HepG2 (cell line): ENCODE measurements at regions not wholly inside any gene's neighbourhood (a gene's known extent, or its start where the extent isn't known, plus 50 kb on each side); places are given as distances from the start of the nearest gene placed in this dataset.

Experiments used
- ATAC-seq: fragments of 200-7000 bp; cut with Tn5 transposase; 3 replicates; pipeline ENCODE4 v1.9.1; 2020; ENCODE audit warnings: mild to moderate bottlenecking, moderate library complexity
- BruUV-seq: library from RNA; stranded (reverse); fragments of 400-500 nt; replicated peaks from 2 replicates; lab custom pipeline; 2021; lab: Mats Ljungman, UMichigan
- CTCF ChIA-PET: fragments of 300-600 bp; formaldehyde crosslinking; extraction: SDS; loops from one replicate; lab custom pipeline; 2021; ENCODE audit warnings: low total read pairs, inconsistent platforms, low intra/inter-chr PET ratio; lab: Yijun Ruan, JAX
- POLR2A ChIA-PET: fragments of 350-600 bp; sonication (Branson Sonifier 250); formaldehyde crosslinking; loops from one replicate; lab custom pipeline; 2020; ENCODE audit warnings: antibody characterized with exemption, inconsistent platforms; lab: Yijun Ruan, JAX
- DNase-seq: peaks from one replicate; pipeline ENCODE4 v3.0.0-alpha.2; 2015; ENCODE audit warnings: low spot score
- FAIRE-seq: peaks from 3 replicates; lab custom pipeline; 2011; peaks lifted over from hg19 to GRCh38; lab: Jason Lieb, UNC
- H2AFZ ChIP-seq: one replicate; pipeline ENCODE4 v1.6.1; 2011; ENCODE audit warnings: low read length, inconsistent platforms
- H3K27ac ChIP-seq: fragments of 300-600 bp; 3 replicates; pipeline ENCODE4 v1.8.0; 2011; ENCODE audit warnings: mixed run types, mild to moderate bottlenecking, mixed read lengths, low read length, inconsistent platforms; ENCODE audit not compliant: insufficient read depth; ENCODE audit errors: extremely low read length
- H3K27me3 ChIP-seq, 2 experiments: fragments of 200-600 bp in 1 of 2; 2 replicates in 1 of 2; 3 replicates in 1 of 2; pipeline versions ENCODE4 v1.6.0 to v1.8.0; 2011; ENCODE audit warnings: low read length in 2 of 2, mild to moderate bottlenecking in 2 of 2, moderate library complexity in 2 of 2, inconsistent platforms in 1 of 2; ENCODE audit not compliant: insufficient read depth in 2 of 2, control insufficient read depth in 1 of 2
- H3K36me3 ChIP-seq, 2 experiments: fragments of 200-600 bp in 1 of 2; replicated peaks in 1 of 2; 2 replicates in 1 of 2; 3 replicates in 1 of 2; pipeline versions ENCODE4 v1.5.1 to v1.8.0; 2011; ENCODE audit warnings: low read length in 2 of 2, inconsistent platforms in 1 of 2; ENCODE audit not compliant: insufficient read depth in 2 of 2, control insufficient read depth in 1 of 2
- H3K4me1 ChIP-seq: 2 replicates; pipeline ENCODE4 v1.5.1; 2012; ENCODE audit warnings: low read length, inconsistent platforms; ENCODE audit not compliant: insufficient read depth
- H3K4me2 ChIP-seq: 2 replicates; pipeline ENCODE4 v1.6.0; 2011; ENCODE audit warnings: low read depth, low read length, inconsistent platforms
- H3K4me3 ChIP-seq, 3 experiments: fragments of 200-600 bp in 1 of 3; sonication (generic), shearing (Covaris generic) in 1 of 3; replicated peaks in 1 of 3; 2 replicates each; pipeline ENCODE4 v1.5.1; 2011 to 2016; ENCODE audit warnings: low read length in 3 of 3, inconsistent platforms in 2 of 3, low read depth in 2 of 3, mild to moderate bottlenecking in 2 of 3, control low read depth in 1 of 3, mixed read lengths in 1 of 3; ENCODE audit not compliant: insufficient read depth in 1 of 3
- H3K79me2 ChIP-seq: one replicate; pipeline ENCODE4 v1.6.1; 2011; ENCODE audit warnings: low read length, inconsistent platforms; ENCODE audit not compliant: insufficient read depth
- H3K9ac ChIP-seq: 2 replicates; pipeline ENCODE4 v1.6.0; 2011; ENCODE audit warnings: mild to moderate bottlenecking, low read depth, low read length, inconsistent platforms; ENCODE audit not compliant: insufficient read depth
- H3K9me3 ChIP-seq: 2 replicates; pipeline ENCODE4 v1.5.1; 2012; ENCODE audit warnings: mild to moderate bottlenecking, low read length
- H4K20me1 ChIP-seq: 2 replicates; pipeline ENCODE4 v1.6.0; 2011; ENCODE audit warnings: inconsistent platforms, mild to moderate bottlenecking, low read length, moderate library complexity; ENCODE audit not compliant: insufficient read depth
- ATF7 ChIP-seq, 2 experiments: fragments of 450-650 bp in 1 of 2; sonication (generic) in 1 of 2; formaldehyde crosslinking in 1 of 2; IDR thresholded peaks; 2 replicates each; pipeline versions ENCODE4 v1.4.0 to v1.6.1; 2016 to 2020; ENCODE audit warnings: antibody characterized with exemption in 1 of 2, mild to moderate bottlenecking in 1 of 2, missing genetic modification reagents in 1 of 2
- CEBPZ ChIP-seq: IDR thresholded peaks from 2 replicates; pipeline ENCODE4 v1.6.1; 2012; ENCODE audit warnings: low read length, improper control_type of control experiment
- CREB1 ChIP-seq, 2 experiments: fragments of 450-650 bp in 1 of 2; IDR thresholded peaks; 2 replicates each; pipeline ENCODE4 v1.6.1; 2016 to 2017; ENCODE audit warnings: control low read depth in 1 of 2, mild to moderate bottlenecking in 1 of 2, missing compliant biosample characterization in 1 of 2, missing genetic modification characterization in 1 of 2
- DZIP1 ChIP-seq: sonication (generic); formaldehyde crosslinking; IDR thresholded peaks from 2 replicates; pipeline ENCODE4 v1.5.0; 2020; ENCODE audit warnings: mild to moderate bottlenecking, missing genetic modification reagents
- ELF4 ChIP-seq: sonication (generic); formaldehyde crosslinking; IDR thresholded peaks from 2 replicates; pipeline ENCODE4 v1.5.0; 2020; ENCODE audit warnings: missing genetic modification reagents, mild to moderate bottlenecking, moderate library complexity, borderline replicate concordance
- GPN1 ChIP-seq: sonication (generic); formaldehyde crosslinking; IDR thresholded peaks from 2 replicates; pipeline ENCODE4 v1.5.1; 2020; ENCODE audit warnings: missing genetic modification reagents, borderline replicate concordance
- KDM6A ChIP-seq: IDR thresholded peaks from 2 replicates; pipeline ENCODE4 v1.6.1; 2016; ENCODE audit warnings: low read depth
- SOX5 ChIP-seq: IDR thresholded peaks from 2 replicates; pipeline ENCODE4 v1.6.1; 2016; ENCODE audit warnings: borderline replicate concordance
- XRCC5 ChIP-seq: fragments of 200-400 bp; formaldehyde crosslinking; optimal IDR thresholded peaks from 2 replicates; pipeline ENCODE3; 2017; ENCODE audit warnings: mild to moderate bottlenecking, low read length
- ZBTB39 ChIP-seq: sonication (generic); formaldehyde crosslinking; IDR thresholded peaks from 2 replicates; pipeline ENCODE4 v1.5.0; 2020; ENCODE audit warnings: missing genetic modification reagents
- ZKSCAN1 ChIP-seq: fragments of 150-350 bp; IDR thresholded peaks from 2 replicates; pipeline ENCODE4 v1.6.1; 2014; ENCODE audit warnings: low read length
- ZNF205 ChIP-seq: IDR thresholded peaks from 2 replicates; pipeline ENCODE4 v1.6.1; 2018; ENCODE audit warnings: missing biosample characterization, missing genetic modification reagents
- ZNF275 ChIP-seq: sonication (generic); formaldehyde crosslinking; IDR thresholded peaks from 2 replicates; pipeline ENCODE4 v1.8.0; 2022; ENCODE audit warnings: missing genetic modification reagents, mild to moderate bottlenecking, inconsistent platforms, borderline replicate concordance
- ZNF496 ChIP-seq: sonication (generic); formaldehyde crosslinking; IDR thresholded peaks from 2 replicates; pipeline ENCODE4 v1.8.1; 2023; ENCODE audit warnings: mild to moderate bottlenecking, moderate library complexity, missing genetic modification reagents; ENCODE audit not compliant: insufficient replicate concordance
- ZNF850 ChIP-seq: sonication (generic); formaldehyde crosslinking; conservative IDR thresholded peaks from 2 replicates; pipeline ENCODE4 v1.9.0; 2021; ENCODE audit warnings: mild to moderate bottlenecking, missing genetic modification reagents
- WGBS: methylation state at CpG from one replicate; pipeline ENCODE4 v1.1.6; 2017; ENCODE audit warnings: low lambda C conversion rate; 5-methylcytosine and 5-hydroxymethylcytosine counted together
- in situ Hi-C: cut with HindIII; loops from 2 replicates; pipeline ENCODE4 v1.10.0; 2017; ENCODE audit warnings: low pct_unique_long_range_greater_than_20kb; ENCODE audit not compliant: extremely low pct_ligation_motif_present
- intact Hi-C: fragments of 100-400 bp; cut with micrococcal nuclease; formaldehyde crosslinking; loops from one replicate; pipeline ENCODE4 v1.10.0; 2022; ENCODE audit not compliant: unreplicated experiment

GRCh38 chr6:113077794-113078193 lies 730.7 kb downstream of the RFPL4B start:
- 15% methylated on average over 2 of the region's 2 CpGs for WGBS
- no peak for FAIRE-seq
- no peaks in the 10 kb centered on the region for H3K9me3 ChIP-seq
- POLR2A ChIA-PET = no interaction called here
- BruUV-seq = no TSS peak
- H3K27ac ChIP-seq = no peak overlapping the region
- DNase-seq = no peak
- intact Hi-C loops = no loop called here
- CTCF ChIA-PET = no interaction called here
- H3K9ac ChIP-seq = no peak overlapping the region
- H3K36me3 ChIP-seq = no peaks in the 10 kb centered on the region
- H3K4me3 ChIP-seq = no peak overlapping the region
- H3K79me2 ChIP-seq = no peaks in the 10 kb centered on the region
- H3K4me2 ChIP-seq = no peak overlapping the region
- no peak for ATAC-seq
- in situ Hi-C loops = no loop called here
- no peaks in the 10 kb centered on the region for H3K27me3 ChIP-seq
- H4K20me1 ChIP-seq = no peaks in the 10 kb centered on the region
- no peak overlapping the region for H2AFZ ChIP-seq
- no peaks in the 10 kb centered on the region for H3K4me1 ChIP-seq
- TF ChIP-seq XRCC5 (no peak), ELF4 (CRISPR knock-in tag) (no peak), SOX5 (CRISPR knock-in tag) (no peak), GPN1 (no peak), DZIP1 (no peak), ZKSCAN1 (no peak), ATF7 (IDR thresholded peaks at IDR 0.05) (peak; percentile 78), ATF7 (CRISPR knock-in tag; IDR thresholded peaks at IDR 0.05) (no peak), KDM6A (no peak), CEBPZ (no peak), ZNF275 (CRISPR knock-in tag) (no peak), ZNF496 (CRISPR knock-in tag) (no peak), ZNF205 (CRISPR knock-in tag) (no peak), ZNF850 (CRISPR knock-in tag) (no peak), ZBTB39 (CRISPR knock-in tag) (no peak), CREB1 (IDR thresholded peaks at IDR 0.05) (peak; percentile 77), CREB1 (CRISPR knock-in tag; IDR thresholded peaks at IDR 0.05) (no peak)
